C4-2B (cell line): ENCODE measurements at regions not wholly inside any gene's neighbourhood (a gene's known extent, or its start where the extent isn't known, plus 50 kb on each side); places are given as distances from the start of the nearest gene placed in this dataset.

Source experiments
- ZFX ChIP-seq: fragments of 450-650 bp; IDR thresholded peaks from 2 replicates; pipeline ENCODE4 v1.6.1; 2017
- TF ChIP-seq, protein P1 (sequence below): fragments of 450-650 bp; conservative IDR thresholded peaks from 2 replicates; pipeline ENCODE4 v1.5.1; 2017; ENCODE audit warnings: mild to moderate bottlenecking

DNA sequence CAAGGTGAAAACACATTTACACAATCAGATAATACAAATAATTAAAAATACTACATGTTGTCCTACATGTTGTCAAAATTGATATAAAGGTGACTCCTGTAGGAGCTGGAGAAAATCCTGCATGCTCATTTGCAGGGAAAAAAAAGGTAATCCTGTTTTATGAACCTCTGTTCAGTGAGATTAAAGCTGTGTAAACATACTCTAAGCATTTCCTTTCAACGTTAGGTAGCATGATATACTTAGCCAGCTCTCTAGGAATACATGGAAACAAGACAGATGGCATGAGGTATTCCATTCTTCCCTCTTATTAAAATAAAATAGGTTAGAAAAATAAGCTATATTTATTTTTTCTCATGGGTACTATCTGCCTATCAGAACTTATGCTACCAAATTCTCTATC is 635.7 kb upstream of the FLRT2 start:
- TF ChIP-seq, protein P1, sequence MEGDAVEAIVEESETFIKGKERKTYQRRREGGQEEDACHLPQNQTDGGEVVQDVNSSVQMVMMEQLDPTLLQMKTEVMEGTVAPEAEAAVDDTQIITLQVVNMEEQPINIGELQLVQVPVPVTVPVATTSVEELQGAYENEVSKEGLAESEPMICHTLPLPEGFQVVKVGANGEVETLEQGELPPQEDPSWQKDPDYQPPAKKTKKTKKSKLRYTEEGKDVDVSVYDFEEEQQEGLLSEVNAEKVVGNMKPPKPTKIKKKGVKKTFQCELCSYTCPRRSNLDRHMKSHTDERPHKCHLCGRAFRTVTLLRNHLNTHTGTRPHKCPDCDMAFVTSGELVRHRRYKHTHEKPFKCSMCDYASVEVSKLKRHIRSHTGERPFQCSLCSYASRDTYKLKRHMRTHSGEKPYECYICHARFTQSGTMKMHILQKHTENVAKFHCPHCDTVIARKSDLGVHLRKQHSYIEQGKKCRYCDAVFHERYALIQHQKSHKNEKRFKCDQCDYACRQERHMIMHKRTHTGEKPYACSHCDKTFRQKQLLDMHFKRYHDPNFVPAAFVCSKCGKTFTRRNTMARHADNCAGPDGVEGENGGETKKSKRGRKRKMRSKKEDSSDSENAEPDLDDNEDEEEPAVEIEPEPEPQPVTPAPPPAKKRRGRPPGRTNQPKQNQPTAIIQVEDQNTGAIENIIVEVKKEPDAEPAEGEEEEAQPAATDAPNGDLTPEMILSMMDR, result no peak
- no peak for TF ChIP-seq ZFX
